ENCODE measurements at regions not wholly inside any gene's neighbourhood (a gene's known extent, or its start where the extent isn't known, plus 50 kb on each side); places are given as distances from the start of the nearest gene placed in this dataset.

GRCh38 chr4:123615901-123616300, 219.3 kb downstream of the SPRY1 start:
- peaks cover 16% of the 10 kb centered on the region for H3K4me1 ChIP-seq (ENCODE audit: control insufficient read depth, low read length)
- no peak overlapping the region for H3K27ac ChIP-seq (ENCODE audit: low read depth, low read length)
- no peaks in the 10 kb centered on the region for H3K9me3 ChIP-seq (ENCODE audit: control insufficient read depth, insufficient read depth, low read length)
- no peaks in the 10 kb centered on the region for H3F3A ChIP-seq (ENCODE audit: control insufficient read depth, insufficient read depth)
- no peak overlapping the region for H3K4me3 ChIP-seq (ENCODE audit: low read length)
- H4K20me1 ChIP-seq (ENCODE audit: control insufficient read depth, insufficient read depth, low read depth, low read length): no peaks in the 10 kb centered on the region
- no peak overlapping the region for H3K4me2 ChIP-seq (ENCODE audit: low read length)
- no peaks in the 10 kb centered on the region for H3K36me3 ChIP-seq (ENCODE audit: control insufficient read depth, low read length)
- TF ChIP-seq EZH2phosphoT487 (IDR thresholded peaks at IDR 0.05; ENCODE audit: borderline replicate concordance, low read length): no peak
- TF ChIP-seq CTCF (IDR thresholded peaks at IDR 0.05; ENCODE audit: low read depth, low read length, poor library complexity, severe bottlenecking): no peak
- no peaks in the 10 kb centered on the region for H3K27me3 ChIP-seq (ENCODE audit: control insufficient read depth, low read length)
- H3K79me2 ChIP-seq (ENCODE audit: control insufficient read depth, low read length): no peaks in the 10 kb centered on the region
- H3K9me2 ChIP-seq (replicated peaks; ENCODE audit: control insufficient read depth, low read length): no peaks in the 10 kb centered on the region

GRCh38 chr4:123616951-123617461, 220.4 kb downstream of the SPRY1 start:
- peaks cover 16% of the 10 kb centered on the region for H3K4me1 ChIP-seq (ENCODE audit: control insufficient read depth, low read length)
- TF ChIP-seq EZH2phosphoT487 (IDR thresholded peaks at IDR 0.05; ENCODE audit: borderline replicate concordance, low read length) (no peak), CTCF (IDR thresholded peaks at IDR 0.05; ENCODE audit: low read depth, low read length, poor library complexity, severe bottlenecking) (no peak)
- no peaks in the 10 kb centered on the region for H3K9me2 ChIP-seq (replicated peaks; ENCODE audit: control insufficient read depth, low read length)
- no peaks in the 10 kb centered on the region for H3K79me2 ChIP-seq (ENCODE audit: control insufficient read depth, low read length)
- no peaks in the 10 kb centered on the region for H3K36me3 ChIP-seq (ENCODE audit: control insufficient read depth, low read length)
- no peaks in the 10 kb centered on the region for H3K27me3 ChIP-seq (ENCODE audit: control insufficient read depth, low read length)
- no peaks in the 10 kb centered on the region for H4K20me1 ChIP-seq (ENCODE audit: control insufficient read depth, insufficient read depth, low read depth, low read length)
- H3F3A ChIP-seq (ENCODE audit: control insufficient read depth, insufficient read depth): no peaks in the 10 kb centered on the region
- H3K4me3 ChIP-seq (ENCODE audit: low read length): 0 out of 2 replicates have a peak overlapping the region, but pooled peaks have one; percentile 31
- H3K4me2 ChIP-seq (ENCODE audit: low read length): peak overlapping the region; percentile 46
- H3K9me3 ChIP-seq (ENCODE audit: control insufficient read depth, insufficient read depth, low read length): no peaks in the 10 kb centered on the region
- H3K27ac ChIP-seq (ENCODE audit: low read depth, low read length): no peak overlapping the region

GRCh38 chr4:123617791-123618190, 221.2 kb downstream of the SPRY1 start:
- H3K4me3 ChIP-seq (ENCODE audit: low read length): no peak overlapping the region
- no peaks in the 10 kb centered on the region for H4K20me1 ChIP-seq (ENCODE audit: control insufficient read depth, insufficient read depth, low read depth, low read length)
- H3F3A ChIP-seq (ENCODE audit: control insufficient read depth, insufficient read depth): no peaks in the 10 kb centered on the region
- no peaks in the 10 kb centered on the region for H3K27me3 ChIP-seq (ENCODE audit: control insufficient read depth, low read length)
- no peaks in the 10 kb centered on the region for H3K79me2 ChIP-seq (ENCODE audit: control insufficient read depth, low read length)
- H3K9me2 ChIP-seq (replicated peaks; ENCODE audit: control insufficient read depth, low read length): no peaks in the 10 kb centered on the region
- H3K4me2 ChIP-seq (ENCODE audit: low read length): no peak overlapping the region
- H3K27ac ChIP-seq (ENCODE audit: low read depth, low read length): no peak overlapping the region
- peaks cover 16% of the 10 kb centered on the region for H3K4me1 ChIP-seq (ENCODE audit: control insufficient read depth, low read length)
- TF ChIP-seq EZH2phosphoT487 (IDR thresholded peaks at IDR 0.05; ENCODE audit: borderline replicate concordance, low read length) (no peak), CTCF (IDR thresholded peaks at IDR 0.05; ENCODE audit: low read depth, low read length, poor library complexity, severe bottlenecking) (no peak)
- no peaks in the 10 kb centered on the region for H3K36me3 ChIP-seq (ENCODE audit: control insufficient read depth, low read length)
- no peaks in the 10 kb centered on the region for H3K9me3 ChIP-seq (ENCODE audit: control insufficient read depth, insufficient read depth, low read length)

All from DOHH2 (cell line).